ENCODE measurements at regions not wholly inside any gene's neighbourhood (a gene's known extent, or its start where the extent isn't known, plus 50 kb on each side); places are given as distances from the start of the nearest gene placed in this dataset.
A peak's percentile ranks its signal among the peaks of the same experiment; 100 is the strongest.
"Not testable (repeated sequence)": the region's sequence is repeated elsewhere in the genome, so short reads cannot be mapped to it uniquely, and the experiment has no call there.

GRCh38 chr1:105260001-105260400 is 1510.3 kb downstream of the AMY1C start:
- no TSS peak for BruUV-seq (replicated peaks)
- Histone ChIP-seq H3K79me2 (ENCODE audit: low read depth) (no peaks in the 10 kb centered on the region), H3K9me3 (ENCODE audit: insufficient read depth, low read depth) (no peaks in the 10 kb centered on the region), H3K4me2 (no peak overlapping the region), H3K4me3 (no peak overlapping the region), H2AFZ (no peak overlapping the region), H3K27me3 (ENCODE audit: insufficient read depth, low read depth) (no peaks in the 10 kb centered on the region), H4K20me1 (ENCODE audit: insufficient read depth) (no peaks in the 10 kb centered on the region), H3F3A (ENCODE audit: insufficient read depth, low read depth) (no peaks in the 10 kb centered on the region), H3K36me3 (ENCODE audit: low read depth) (no peaks in the 10 kb centered on the region), H3K9me2 (ENCODE audit: insufficient read depth) (peaks cover 3% of the 10 kb centered on the region; the same call in 1 of the 2 replicates), H3K27ac (no peak overlapping the region), H3K4me1 (replicated peaks; ENCODE audit: insufficient read depth) (no peaks in the 10 kb centered on the region)
- intact Hi-C loops (cut with micrococcal nuclease; ENCODE audit: unreplicated experiment): no loop called here
- ChIA-PET POLR2A (ENCODE audit: unreplicated experiment) (no interaction called here), CTCF (no interaction called here)
- TF ChIP-seq, protein P1, sequence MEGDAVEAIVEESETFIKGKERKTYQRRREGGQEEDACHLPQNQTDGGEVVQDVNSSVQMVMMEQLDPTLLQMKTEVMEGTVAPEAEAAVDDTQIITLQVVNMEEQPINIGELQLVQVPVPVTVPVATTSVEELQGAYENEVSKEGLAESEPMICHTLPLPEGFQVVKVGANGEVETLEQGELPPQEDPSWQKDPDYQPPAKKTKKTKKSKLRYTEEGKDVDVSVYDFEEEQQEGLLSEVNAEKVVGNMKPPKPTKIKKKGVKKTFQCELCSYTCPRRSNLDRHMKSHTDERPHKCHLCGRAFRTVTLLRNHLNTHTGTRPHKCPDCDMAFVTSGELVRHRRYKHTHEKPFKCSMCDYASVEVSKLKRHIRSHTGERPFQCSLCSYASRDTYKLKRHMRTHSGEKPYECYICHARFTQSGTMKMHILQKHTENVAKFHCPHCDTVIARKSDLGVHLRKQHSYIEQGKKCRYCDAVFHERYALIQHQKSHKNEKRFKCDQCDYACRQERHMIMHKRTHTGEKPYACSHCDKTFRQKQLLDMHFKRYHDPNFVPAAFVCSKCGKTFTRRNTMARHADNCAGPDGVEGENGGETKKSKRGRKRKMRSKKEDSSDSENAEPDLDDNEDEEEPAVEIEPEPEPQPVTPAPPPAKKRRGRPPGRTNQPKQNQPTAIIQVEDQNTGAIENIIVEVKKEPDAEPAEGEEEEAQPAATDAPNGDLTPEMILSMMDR (conservative IDR thresholded peaks at IDR 0.05): no peak
- no peak for TF ChIP-seq EZH2 (IDR thresholded peaks at IDR 0.05; ENCODE audit: low read depth)
- no peak for DNase-seq

GRCh38 chr1:105270966-105271365 is 1521.3 kb downstream of the AMY1C start:
- intact Hi-C loops (cut with micrococcal nuclease; ENCODE audit: unreplicated experiment): no loop called here
- H3F3A ChIP-seq (ENCODE audit: insufficient read depth, low read depth): no peaks in the 10 kb centered on the region
- CTCF ChIA-PET: no interaction called here

DNA sequence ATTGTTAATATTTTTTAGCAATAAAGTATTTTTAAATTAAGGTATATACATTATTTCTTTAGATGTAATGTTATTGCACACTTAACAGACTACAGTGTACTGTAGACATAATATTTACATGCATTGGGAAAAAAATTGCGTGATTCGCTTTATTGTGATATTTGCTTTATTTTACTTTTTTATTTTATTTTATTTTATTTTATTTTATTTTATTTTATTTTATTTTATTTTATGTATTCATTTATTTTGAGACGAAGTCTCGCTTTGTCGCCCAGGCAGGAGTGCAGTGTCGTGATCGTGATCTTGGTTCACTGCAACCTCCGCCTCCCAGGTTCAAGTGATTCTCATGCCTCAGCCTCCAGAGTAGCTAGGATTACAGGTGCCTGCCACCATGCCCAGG is 1522.7 kb downstream of the AMY1C start:
- H3K36me3 ChIP-seq (ENCODE audit: low read depth); H3K79me2 ChIP-seq (ENCODE audit: low read depth); H3K27me3 ChIP-seq (ENCODE audit: insufficient read depth, low read depth); intact Hi-C loops (cut with micrococcal nuclease; ENCODE audit: unreplicated experiment); DNase-seq; H3K9me2 ChIP-seq (ENCODE audit: insufficient read depth); H3K9me3 ChIP-seq (ENCODE audit: insufficient read depth, low read depth); H4K20me1 ChIP-seq (ENCODE audit: insufficient read depth); H2AFZ ChIP-seq; CTCF ChIA-PET; POLR2A ChIA-PET (ENCODE audit: unreplicated experiment); H3K4me3 ChIP-seq; H3F3A ChIP-seq (ENCODE audit: insufficient read depth, low read depth); H3K27ac ChIP-seq; BruUV-seq (replicated peaks); H3K4me1 ChIP-seq (replicated peaks; ENCODE audit: insufficient read depth); H3K4me2 ChIP-seq: not testable (repeated sequence)

More at GRCh38 chr1:105270966-105271365, 1521.3 kb downstream of the AMY1C start:
- no peak for DNase-seq
- POLR2A ChIA-PET (ENCODE audit: unreplicated experiment): no interaction called here
- no peak for TF ChIP-seq EZH2 (IDR thresholded peaks at IDR 0.05; ENCODE audit: low read depth)
- TF ChIP-seq, protein P1 (conservative IDR thresholded peaks at IDR 0.05): no peak
- Histone ChIP-seq H3K4me1 (replicated peaks; ENCODE audit: insufficient read depth) (no peaks in the 10 kb centered on the region), H3K27me3 (ENCODE audit: insufficient read depth, low read depth) (no peaks in the 10 kb centered on the region), H3K36me3 (ENCODE audit: low read depth) (no peaks in the 10 kb centered on the region), H3K4me2 (no peak overlapping the region), H2AFZ (peak overlapping the region; percentile 0; the same call in 1 of the 2 replicates), H3K9me2 (ENCODE audit: insufficient read depth) (0 out of 2 replicates have a peak, but pooled peaks cover 3% of the 10 kb centered on the region), H4K20me1 (ENCODE audit: insufficient read depth) (no peaks in the 10 kb centered on the region), H3K4me3 (no peak overlapping the region), H3K79me2 (ENCODE audit: low read depth) (no peaks in the 10 kb centered on the region), H3K9me3 (ENCODE audit: insufficient read depth, low read depth) (no peaks in the 10 kb centered on the region), H3K27ac (no peak overlapping the region)
- BruUV-seq (replicated peaks): no TSS peak

DNA sequence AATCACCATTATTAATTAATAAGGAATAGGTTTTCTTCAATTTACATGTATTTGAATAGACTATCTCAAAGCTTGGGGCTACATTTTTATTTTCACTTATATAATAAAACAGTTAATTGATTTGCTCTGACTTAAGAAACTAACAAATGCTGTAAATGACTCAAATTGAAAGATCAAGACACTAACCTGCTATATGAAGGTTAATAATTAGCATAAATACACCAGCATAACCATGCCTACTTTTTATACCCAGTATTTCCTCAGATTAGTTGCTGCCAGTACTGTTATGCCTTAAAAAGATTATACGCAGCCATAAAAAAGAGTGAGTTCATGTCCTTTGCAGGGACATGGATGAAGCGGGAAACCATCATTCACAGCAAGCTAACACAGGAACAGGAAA is 1545.1 kb downstream of the AMY1C start:
- BruUV-seq (replicated peaks): no TSS peak

More for the DNA sequence above, 1545.1 kb downstream of the AMY1C start:
- Histone ChIP-seq H3K4me2 (no peak overlapping the region), H3K9me2 (ENCODE audit: insufficient read depth) (no peaks in the 10 kb centered on the region), H3K4me1 (replicated peaks; ENCODE audit: insufficient read depth) (no peaks in the 10 kb centered on the region), H3K27ac (no peak overlapping the region), H3K9me3 (ENCODE audit: insufficient read depth, low read depth) (no peaks in the 10 kb centered on the region), H3K27me3 (ENCODE audit: insufficient read depth, low read depth) (no peaks in the 10 kb centered on the region), H3K4me3 (no peak overlapping the region), H3K79me2 (ENCODE audit: low read depth) (no peaks in the 10 kb centered on the region), H2AFZ (no peak overlapping the region), H3K36me3 (ENCODE audit: low read depth) (no peaks in the 10 kb centered on the region), H3F3A (ENCODE audit: insufficient read depth, low read depth) (no peaks in the 10 kb centered on the region), H4K20me1 (ENCODE audit: insufficient read depth) (no peaks in the 10 kb centered on the region)
- no peak for TF ChIP-seq EZH2 (IDR thresholded peaks at IDR 0.05; ENCODE audit: low read depth)
- TF ChIP-seq, protein P1 (conservative IDR thresholded peaks at IDR 0.05): no peak
- DNase-seq: no peak
- ChIA-PET POLR2A (ENCODE audit: unreplicated experiment) (no interaction called here), CTCF (no interaction called here)
- intact Hi-C loops (cut with micrococcal nuclease; ENCODE audit: unreplicated experiment): no loop called here

Measured in PC-9 (cell line).